ENCODE measurements at regions not wholly inside any gene's neighbourhood (a gene's known extent, or its start where the extent isn't known, plus 50 kb on each side); places are given as distances from the start of the nearest gene placed in this dataset.

DNA sequence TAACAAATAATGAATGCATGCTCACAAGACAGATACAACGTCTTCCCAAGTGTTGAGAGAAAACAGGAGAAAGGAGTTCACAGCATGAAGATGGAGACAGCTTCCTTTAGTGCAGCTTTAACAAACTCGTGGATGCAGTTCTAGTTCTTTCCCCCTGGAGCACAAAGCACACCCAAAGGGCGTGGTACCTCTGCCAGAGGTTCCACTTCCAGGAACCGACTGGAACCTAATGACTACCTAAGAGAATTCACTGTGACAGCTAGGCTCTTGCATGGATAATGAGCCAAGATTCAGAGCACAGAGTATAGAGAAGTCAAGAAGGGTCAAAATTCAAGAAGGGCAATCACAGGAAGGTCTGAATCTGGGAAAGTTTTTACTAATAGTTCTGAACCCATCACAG, 673.2 kb downstream of the XPNPEP1 start:
- WGBS, 2 experiments (ENCODE audit: low coverage in 1 of 2, low lambda C conversion rate in 2 of 2, missing lambda C conversion rate in 2 of 2): 37 to 38% methylated on average over 4 of the region's 4 CpGs
- no peaks in the 10 kb centered on the region for H3K27me3 ChIP-seq (replicated peaks; ENCODE audit: insufficient read depth)
- H3K36me3 ChIP-seq (ENCODE audit: low read depth): no peaks in the 10 kb centered on the region
- TF ChIP-seq EZH2 (IDR thresholded peaks at IDR 0.05; ENCODE audit: insufficient read depth, poor library complexity, severe bottlenecking) (no peak), EZH2phosphoT487 (IDR thresholded peaks at IDR 0.05; ENCODE audit: insufficient read depth, low read depth) (no peak)
- H3K27ac ChIP-seq: no peak overlapping the region
- H3F3A ChIP-seq (ENCODE audit: insufficient read depth): no peaks in the 10 kb centered on the region
- H3K9me3 ChIP-seq (ENCODE audit: low read depth): no peaks in the 10 kb centered on the region
- H3K9ac ChIP-seq: no peak overlapping the region
- no peak overlapping the region for H2AFZ ChIP-seq
- no peak overlapping the region for H3K4me2 ChIP-seq (ENCODE audit: unreplicated experiment)
- no peaks in the 10 kb centered on the region for H3K9me2 ChIP-seq (ENCODE audit: insufficient read depth)
- H3K4me3 ChIP-seq: no peak overlapping the region
- in situ Hi-C loops (cut with MboI): no loop called here
- DNase-seq: no peak
- no peaks in the 10 kb centered on the region for H3K79me2 ChIP-seq (ENCODE audit: insufficient read depth)
- no peaks in the 10 kb centered on the region for H4K20me1 ChIP-seq (ENCODE audit: insufficient read depth)
- no peaks in the 10 kb centered on the region for H3K4me1 ChIP-seq (ENCODE audit: insufficient read depth)

DNA sequence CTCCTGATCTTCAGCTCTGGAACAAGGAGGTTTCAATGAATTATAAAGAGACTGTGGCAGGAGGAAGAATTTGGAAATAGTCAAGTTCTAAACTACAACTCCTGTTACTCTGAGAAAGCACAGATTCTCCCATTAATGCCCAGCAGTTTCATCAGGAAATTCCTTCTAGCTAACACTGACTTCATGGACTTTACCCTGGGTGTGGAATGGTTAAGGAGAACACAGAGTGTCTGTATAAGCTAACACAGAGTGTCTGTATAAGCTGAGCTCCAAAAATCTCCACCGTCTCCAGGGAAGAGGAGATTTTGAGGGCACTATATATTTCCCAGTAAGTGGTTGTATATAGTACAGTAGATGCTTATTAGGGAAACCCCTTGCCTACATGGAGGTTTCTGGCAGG, 675.5 kb downstream of the XPNPEP1 start:
- no peaks in the 10 kb centered on the region for H3K4me1 ChIP-seq (ENCODE audit: insufficient read depth)
- H3K4me2 ChIP-seq (ENCODE audit: unreplicated experiment): no peak overlapping the region
- H4K20me1 ChIP-seq (ENCODE audit: insufficient read depth): no peaks in the 10 kb centered on the region
- H3F3A ChIP-seq (ENCODE audit: insufficient read depth): no peaks in the 10 kb centered on the region
- H3K9me2 ChIP-seq (ENCODE audit: insufficient read depth): no peaks in the 10 kb centered on the region
- DNase-seq: no peak
- H3K9ac ChIP-seq: no peak overlapping the region
- H3K9me3 ChIP-seq (ENCODE audit: low read depth): no peaks in the 10 kb centered on the region
- no peaks in the 10 kb centered on the region for H3K36me3 ChIP-seq (ENCODE audit: low read depth)
- TF ChIP-seq EZH2 (IDR thresholded peaks at IDR 0.05; ENCODE audit: insufficient read depth, poor library complexity, severe bottlenecking) (no peak), EZH2phosphoT487 (IDR thresholded peaks at IDR 0.05; ENCODE audit: insufficient read depth, low read depth) (no peak)
- H3K79me2 ChIP-seq (ENCODE audit: insufficient read depth): no peaks in the 10 kb centered on the region
- 62 to 67% methylated on average over 1 of the region's 1 CpG for WGBS, 2 experiments (ENCODE audit: low coverage in 1 of 2, low lambda C conversion rate in 2 of 2, missing lambda C conversion rate in 2 of 2)
- H2AFZ ChIP-seq: no peak overlapping the region
- no peak overlapping the region for H3K27ac ChIP-seq
- H3K27me3 ChIP-seq (replicated peaks; ENCODE audit: insufficient read depth): no peaks in the 10 kb centered on the region
- H3K4me3 ChIP-seq: no peak overlapping the region
- in situ Hi-C loops (cut with MboI): no loop called here

DNA sequence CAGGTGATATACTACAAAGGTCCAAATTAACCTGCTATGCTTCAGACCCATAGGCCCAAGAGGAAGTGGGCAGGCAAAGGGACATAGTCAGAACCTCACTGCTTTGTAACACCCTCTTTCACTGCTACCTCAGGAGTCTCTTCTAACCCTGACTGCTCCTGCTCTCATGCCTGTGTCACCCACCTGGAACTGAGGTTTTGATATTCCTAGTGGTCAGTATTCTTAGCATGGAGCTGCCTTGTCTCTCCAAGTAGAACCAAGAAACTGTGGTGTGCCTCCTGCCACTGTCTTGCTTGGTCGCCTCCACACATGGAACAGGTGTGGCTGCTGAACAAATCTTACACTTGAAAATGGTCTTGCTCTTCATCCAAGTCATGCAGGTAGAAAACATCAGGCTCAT, 677.5 kb downstream of the XPNPEP1 start:
- WGBS, 2 experiments (ENCODE audit: low coverage in 1 of 2, low lambda C conversion rate in 2 of 2, missing lambda C conversion rate in 2 of 2): 88 to 89% methylated on average over 1 of the region's 1 CpG
- Histone ChIP-seq H2AFZ (no peak overlapping the region), H4K20me1 (ENCODE audit: insufficient read depth) (no peaks in the 10 kb centered on the region), H3K4me1 (ENCODE audit: insufficient read depth) (no peaks in the 10 kb centered on the region), H3K27ac (no peak overlapping the region), H3K9ac (no peak overlapping the region), H3K79me2 (ENCODE audit: insufficient read depth) (no peaks in the 10 kb centered on the region), H3K36me3 (ENCODE audit: low read depth) (no peaks in the 10 kb centered on the region), H3K27me3 (replicated peaks; ENCODE audit: insufficient read depth) (no peaks in the 10 kb centered on the region), H3F3A (ENCODE audit: insufficient read depth) (no peaks in the 10 kb centered on the region), H3K4me3 (no peak overlapping the region), H3K9me3 (ENCODE audit: low read depth) (no peaks in the 10 kb centered on the region), H3K9me2 (ENCODE audit: insufficient read depth) (no peaks in the 10 kb centered on the region), H3K4me2 (ENCODE audit: unreplicated experiment) (no peak overlapping the region)
- DNase-seq: no peak
- TF ChIP-seq EZH2 (IDR thresholded peaks at IDR 0.05; ENCODE audit: insufficient read depth, poor library complexity, severe bottlenecking) (no peak), EZH2phosphoT487 (IDR thresholded peaks at IDR 0.05; ENCODE audit: insufficient read depth, low read depth) (no peak)
- in situ Hi-C loops (cut with MboI): no loop called here

DNA sequence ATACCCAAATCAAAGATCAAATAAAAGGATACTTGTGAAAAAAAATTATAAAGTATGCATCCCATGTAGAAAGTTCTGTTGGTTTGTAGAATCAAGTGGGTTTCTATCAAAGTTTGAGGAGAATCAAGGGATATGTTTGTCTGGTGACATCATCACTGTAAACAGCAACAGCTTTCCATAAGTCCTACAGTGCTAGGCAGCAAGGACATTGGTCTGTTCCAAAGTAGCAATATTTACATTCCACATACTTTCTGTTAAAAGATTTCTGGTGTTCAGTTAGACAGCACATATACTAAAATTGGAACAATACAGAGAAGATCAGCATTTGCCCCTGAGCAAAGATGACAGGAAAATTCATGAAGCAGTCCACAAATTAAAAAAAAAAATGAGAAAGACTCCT, 683.9 kb downstream of the XPNPEP1 start:
- TF ChIP-seq EZH2 (IDR thresholded peaks at IDR 0.05; ENCODE audit: insufficient read depth, poor library complexity, severe bottlenecking) (no peak), EZH2phosphoT487 (IDR thresholded peaks at IDR 0.05; ENCODE audit: insufficient read depth, low read depth) (no peak)
- Histone ChIP-seq H3K4me2 (ENCODE audit: unreplicated experiment) (no peak overlapping the region), H3K36me3 (ENCODE audit: low read depth) (no peaks in the 10 kb centered on the region), H3K9ac (no peak overlapping the region), H3K4me1 (ENCODE audit: insufficient read depth) (no peaks in the 10 kb centered on the region), H3K27me3 (replicated peaks; ENCODE audit: insufficient read depth) (no peaks in the 10 kb centered on the region), H3F3A (ENCODE audit: insufficient read depth) (no peaks in the 10 kb centered on the region), H3K9me3 (ENCODE audit: low read depth) (no peaks in the 10 kb centered on the region), H3K79me2 (ENCODE audit: insufficient read depth) (no peaks in the 10 kb centered on the region), H2AFZ (no peak overlapping the region), H3K9me2 (ENCODE audit: insufficient read depth) (no peaks in the 10 kb centered on the region), H3K4me3 (no peak overlapping the region), H4K20me1 (ENCODE audit: insufficient read depth) (no peaks in the 10 kb centered on the region), H3K27ac (no peak overlapping the region)
- in situ Hi-C loops (cut with MboI): no loop called here
- DNase-seq: no peak

DNA sequence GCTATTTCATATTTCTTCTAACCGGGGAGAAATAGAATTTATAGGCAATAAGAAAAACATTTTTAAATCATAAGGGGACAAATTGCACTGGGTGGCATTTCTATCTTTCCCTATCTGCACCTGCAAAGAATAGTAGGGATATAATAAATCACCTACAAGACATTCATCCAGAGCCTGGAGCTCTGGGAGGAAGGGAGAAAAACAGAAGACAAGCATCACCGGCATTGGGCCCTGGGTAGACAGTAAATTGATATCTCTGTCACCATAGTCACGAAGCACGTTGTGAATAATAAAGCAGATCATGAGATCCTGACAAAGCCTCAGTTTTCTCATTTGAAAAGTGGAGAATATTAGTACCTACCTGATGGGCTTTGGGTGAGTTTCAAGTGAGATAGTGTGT, 685.6 kb downstream of the XPNPEP1 start:
- Histone ChIP-seq H4K20me1 (ENCODE audit: insufficient read depth) (no peaks in the 10 kb centered on the region), H3K27ac (no peak overlapping the region), H3K9me3 (ENCODE audit: low read depth) (no peaks in the 10 kb centered on the region), H3K9ac (no peak overlapping the region), H3K79me2 (ENCODE audit: insufficient read depth) (no peaks in the 10 kb centered on the region), H3K4me2 (ENCODE audit: unreplicated experiment) (no peak overlapping the region), H2AFZ (no peak overlapping the region), H3K4me3 (no peak overlapping the region), H3K4me1 (ENCODE audit: insufficient read depth) (no peaks in the 10 kb centered on the region), H3K9me2 (ENCODE audit: insufficient read depth) (no peaks in the 10 kb centered on the region), H3F3A (ENCODE audit: insufficient read depth) (no peaks in the 10 kb centered on the region), H3K36me3 (ENCODE audit: low read depth) (no peaks in the 10 kb centered on the region), H3K27me3 (replicated peaks; ENCODE audit: insufficient read depth) (no peaks in the 10 kb centered on the region)
- TF ChIP-seq EZH2phosphoT487 (IDR thresholded peaks at IDR 0.05; ENCODE audit: insufficient read depth, low read depth) (no peak), EZH2 (IDR thresholded peaks at IDR 0.05; ENCODE audit: insufficient read depth, poor library complexity, severe bottlenecking) (no peak)
- in situ Hi-C loops (cut with MboI): no loop called here
- DNase-seq: no peak
- 54 to 58% methylated on average over 4 of the region's 4 CpGs for WGBS, 2 experiments (ENCODE audit: low coverage in 1 of 2, low lambda C conversion rate in 2 of 2, missing lambda C conversion rate in 2 of 2)

Measured in GM23248 (cell line).